H7 (cell line): ENCODE measurements at regions not wholly inside any gene's neighbourhood (a gene's known extent, or its start where the extent isn't known, plus 50 kb on each side); places are given as distances from the start of the nearest gene placed in this dataset.
"Not testable (repeated sequence)": the region's sequence is repeated elsewhere in the genome, so short reads cannot be mapped to it uniquely, and the experiment has no call there.

Experiments
- DNase-seq: peaks from one replicate; pipeline ENCODE4 v3.0.0; 2012
- H3K27me3 ChIP-seq: 2 replicates; pipeline ENCODE4 v1.6.0; 2011; ENCODE audit warnings: mild to moderate bottlenecking, low read length; ENCODE audit not compliant: control insufficient read depth, insufficient read depth
- H3K36me3 ChIP-seq: replicated peaks from 2 replicates; pipeline ENCODE4 v1.5.1; 2011; ENCODE audit warnings: low read length; ENCODE audit not compliant: control insufficient read depth, insufficient read depth
- H3K4me3 ChIP-seq: 2 replicates; pipeline ENCODE4 v1.5.1; 2011; ENCODE audit warnings: low read depth, mild to moderate bottlenecking, control low read depth, low read length, moderate library complexity; ENCODE audit not compliant: insufficient read depth

GRCh38 chr6:139987091-139987490, 612.6 kb upstream of the CITED2 start:
- Histone ChIP-seq H3K4me3 (no peak overlapping the region), H3K27me3 (no peaks in the 10 kb centered on the region), H3K36me3 (no peaks in the 10 kb centered on the region)
- no peak for DNase-seq

- no peak overlapping the region for H3K4me3 ChIP-seq
- H3K27me3 ChIP-seq, result no peaks in the 10 kb centered on the region
- no peaks in the 10 kb centered on the region for H3K36me3 ChIP-seq
- no peak for DNase-seq
Measured at GRCh38 chr6:139985236-139985815, 610.9 kb upstream of the CITED2 start.

- H3K27me3 ChIP-seq, result no peaks in the 10 kb centered on the region
- H3K36me3 ChIP-seq, result no peaks in the 10 kb centered on the region
- no peak overlapping the region for H3K4me3 ChIP-seq
- DNase-seq, result no peak
Measured at GRCh38 chr6:139984317-139984716, 609.9 kb upstream of the CITED2 start.

- no peak overlapping the region for H3K4me3 ChIP-seq
- no peaks in the 10 kb centered on the region for H3K27me3 ChIP-seq
- H3K36me3 ChIP-seq, result no peaks in the 10 kb centered on the region
- DNase-seq, result no peak
Measured at GRCh38 chr6:139983555-139984276, 609.3 kb upstream of the CITED2 start.

GRCh38 chr6:139982652-139983295, 608.3 kb upstream of the CITED2 start:
- peak; percentile 16 for DNase-seq
- no peak overlapping the region for H3K4me3 ChIP-seq
- no peaks in the 10 kb centered on the region for H3K36me3 ChIP-seq
- H3K27me3 ChIP-seq, result no peaks in the 10 kb centered on the region

- no peak for DNase-seq
- no peaks in the 10 kb centered on the region for H3K36me3 ChIP-seq
- H3K27me3 ChIP-seq, result no peaks in the 10 kb centered on the region
- no peak overlapping the region for H3K4me3 ChIP-seq
Measured at GRCh38 chr6:139982195-139982594, 607.7 kb upstream of the CITED2 start.

GRCh38 chr6:139981768-139982181, 607.3 kb upstream of the CITED2 start:
- Histone ChIP-seq H3K27me3 (no peaks in the 10 kb centered on the region), H3K4me3 (no peak overlapping the region), H3K36me3 (no peaks in the 10 kb centered on the region)
- DNase-seq, result no peak

GRCh38 chr6:139981066-139981624, 606.7 kb upstream of the CITED2 start:
- H3K27me3 ChIP-seq, result no peaks in the 10 kb centered on the region
- no peak for DNase-seq
- H3K36me3 ChIP-seq, result no peaks in the 10 kb centered on the region
- no peak overlapping the region for H3K4me3 ChIP-seq

- not testable (repeated sequence) for H3K27me3 ChIP-seq, H3K36me3 ChIP-seq, H3K4me3 ChIP-seq, DNase-seq
Measured at GRCh38 chr6:139980631-139981030, 606.2 kb upstream of the CITED2 start.

GRCh38 chr6:139979021-139979725, 604.7 kb upstream of the CITED2 start:
- no peaks in the 10 kb centered on the region for H3K36me3 ChIP-seq
- H3K4me3 ChIP-seq, result no peak overlapping the region
- DNase-seq, result no peak
- no peaks in the 10 kb centered on the region for H3K27me3 ChIP-seq

- no peak for DNase-seq
- Histone ChIP-seq H3K4me3 (no peak overlapping the region), H3K36me3 (no peaks in the 10 kb centered on the region), H3K27me3 (no peaks in the 10 kb centered on the region)
Measured at GRCh38 chr6:139977887-139978332, 603.5 kb upstream of the CITED2 start.

- no peak for DNase-seq
- H3K4me3 ChIP-seq, result no peak overlapping the region
Measured at GRCh38 chr6:139973669-139974344, 599.4 kb upstream of the CITED2 start.

GRCh38 chr6:139972116-139972515, 597.7 kb upstream of the CITED2 start:
- no peak overlapping the region for H3K4me3 ChIP-seq
- no peaks in the 10 kb centered on the region for H3K27me3 ChIP-seq
- no peak for DNase-seq
- H3K36me3 ChIP-seq, result no peaks in the 10 kb centered on the region

More at GRCh38 chr6:139973669-139974344, 599.4 kb upstream of the CITED2 start:
- no peaks in the 10 kb centered on the region for H3K36me3 ChIP-seq
- H3K27me3 ChIP-seq, result no peaks in the 10 kb centered on the region

GRCh38 chr6:139970591-139970991, 596.1 kb upstream of the CITED2 start:
- Histone ChIP-seq H3K27me3 (no peaks in the 10 kb centered on the region), H3K4me3 (no peak overlapping the region), H3K36me3 (no peaks in the 10 kb centered on the region)
- DNase-seq, result no peak
